PC-3 (cell line): ENCODE measurements at regions not wholly inside any gene's neighbourhood (a gene's known extent, or its start where the extent isn't known, plus 50 kb on each side); places are given as distances from the start of the nearest gene placed in this dataset.

Experiments used
- CTCF ChIP-seq: fragments of 300-600 bp; sonication (generic); conservative IDR thresholded peaks from 2 replicates; pipeline ENCODE4 v1.5.1; 2017; ENCODE audit warnings: antibody characterized with exemption, low read depth, mild to moderate bottlenecking, low read length
- EZH2phosphoT487 ChIP-seq: fragments of 300-600 bp; sonication (generic); IDR thresholded peaks from 2 replicates; pipeline ENCODE4 v1.6.1; 2018; ENCODE audit warnings: mild to moderate bottlenecking, antibody characterized with exemption, low read length, borderline replicate concordance

- TF ChIP-seq CTCF (no peak), EZH2phosphoT487 (no peak)
Observed at GRCh38 chr2:172242471-172242870, 139.8 kb upstream of the DLX2 start.
